ENCODE measurements at regions not wholly inside any gene's neighbourhood (a gene's known extent, or its start where the extent isn't known, plus 50 kb on each side); places are given as distances from the start of the nearest gene placed in this dataset.

DNA sequence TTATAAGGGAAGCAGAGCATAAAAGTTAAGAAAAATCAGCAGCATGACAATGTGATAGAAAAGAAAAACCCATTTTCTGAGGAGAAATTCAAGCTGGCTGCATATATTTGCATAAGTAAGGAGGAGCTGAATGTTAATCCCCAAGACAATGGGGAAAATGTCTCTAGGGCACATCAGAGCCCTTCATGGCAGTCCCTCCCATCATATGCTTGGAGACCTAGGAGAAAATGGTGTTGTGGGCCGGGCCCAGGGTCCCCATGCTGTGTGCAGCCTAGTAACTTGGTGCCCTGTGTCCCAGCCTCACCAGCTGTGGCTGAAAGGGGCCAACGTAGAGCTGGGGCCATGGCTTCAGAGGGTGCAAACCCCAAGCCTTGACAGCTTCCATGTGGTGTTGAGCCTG, 100.6 kb upstream of the PLPPR4 start:
- no peak for DNase-seq

DNA sequence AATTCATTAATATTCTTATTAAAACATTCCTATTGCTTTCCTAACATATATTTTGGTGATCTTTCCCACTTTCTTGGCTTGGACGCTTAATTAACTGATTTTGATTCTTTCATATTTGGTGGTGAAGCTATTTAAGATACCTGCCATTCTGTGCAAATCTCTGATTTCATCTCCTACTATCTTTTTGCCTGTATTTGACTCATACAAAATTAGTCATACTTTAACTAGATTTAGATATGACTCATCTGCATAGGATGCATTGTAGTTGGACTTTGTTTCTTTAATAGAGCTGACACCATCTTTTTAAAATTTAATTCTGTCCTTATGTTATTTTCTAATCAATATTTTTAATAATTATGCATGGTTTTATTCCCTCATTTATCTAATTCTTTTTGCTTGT, 93.8 kb upstream of the PLPPR4 start:
- DNase-seq, result no peak

DNA sequence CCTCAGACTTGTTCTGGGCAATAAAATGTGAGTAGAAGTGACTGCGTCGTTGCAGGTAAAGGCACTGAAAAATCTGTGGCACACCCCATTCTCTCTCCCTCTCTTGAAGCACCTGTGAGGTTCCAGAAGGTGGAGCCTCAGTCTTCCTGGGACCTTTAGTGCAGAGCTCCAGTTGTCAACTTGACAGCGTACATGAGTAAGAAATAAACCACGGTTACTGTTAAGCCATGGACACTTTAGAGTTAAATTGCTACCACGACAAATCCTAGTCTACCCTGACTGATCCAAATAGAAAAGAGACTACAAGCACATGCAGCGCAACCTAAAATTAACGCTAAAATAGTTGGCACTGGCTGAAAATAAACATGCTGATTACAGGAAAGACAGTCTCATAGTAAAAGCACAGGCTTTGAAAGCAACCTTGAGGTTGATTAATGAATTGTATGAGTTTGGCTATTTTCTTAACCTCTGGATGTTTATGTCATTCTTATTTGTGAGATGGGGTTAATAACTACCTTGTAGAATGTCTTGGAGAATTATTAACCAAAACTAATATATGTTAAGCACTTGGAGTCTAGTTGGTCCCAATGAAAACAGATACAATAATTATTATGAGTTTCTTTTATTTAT, 93.0 kb upstream of the PLPPR4 start:
- DNase-seq, result no peak

DNA sequence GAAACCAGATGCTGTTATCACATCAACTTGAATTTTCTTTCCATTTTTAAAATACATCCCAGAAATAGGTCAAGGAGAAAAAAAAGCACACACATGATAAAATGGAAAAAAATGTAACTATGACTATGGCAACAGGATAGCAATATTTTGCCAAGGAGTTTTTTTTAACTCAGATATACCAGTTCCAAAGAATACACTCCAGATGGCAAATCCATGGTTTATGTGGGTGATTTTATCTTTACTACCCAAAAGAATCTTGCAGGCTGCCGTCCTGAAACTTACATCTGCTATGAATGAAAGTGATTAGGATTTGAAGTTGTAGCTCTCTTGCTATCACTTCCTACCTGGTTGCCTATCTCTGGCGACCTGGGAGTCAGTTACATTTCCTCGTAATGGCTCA, 91.0 kb upstream of the PLPPR4 start:
- DNase-seq, result peak in 2 of 56 donors; percentile 1 to 3

DNA sequence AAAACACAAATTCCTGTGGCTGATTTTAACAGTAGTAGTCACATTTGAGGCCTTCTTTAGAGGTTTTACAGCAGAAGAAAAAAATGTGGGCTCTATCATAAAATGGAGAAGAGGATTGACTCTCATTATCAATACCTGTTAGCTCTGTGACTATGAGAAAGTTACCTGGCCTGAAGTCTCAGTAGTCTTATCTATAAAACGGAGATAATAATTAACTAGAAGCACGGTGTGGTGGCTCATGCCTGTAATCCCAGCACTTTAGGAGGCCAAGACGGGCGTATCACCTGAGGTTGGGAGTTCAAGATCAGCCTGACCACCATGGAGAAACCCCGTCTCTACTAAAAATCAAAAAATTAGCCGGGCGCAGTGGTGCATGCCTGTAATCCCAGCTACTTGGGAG, 90.4 kb upstream of the PLPPR4 start:
- no peak for DNase-seq

DNA sequence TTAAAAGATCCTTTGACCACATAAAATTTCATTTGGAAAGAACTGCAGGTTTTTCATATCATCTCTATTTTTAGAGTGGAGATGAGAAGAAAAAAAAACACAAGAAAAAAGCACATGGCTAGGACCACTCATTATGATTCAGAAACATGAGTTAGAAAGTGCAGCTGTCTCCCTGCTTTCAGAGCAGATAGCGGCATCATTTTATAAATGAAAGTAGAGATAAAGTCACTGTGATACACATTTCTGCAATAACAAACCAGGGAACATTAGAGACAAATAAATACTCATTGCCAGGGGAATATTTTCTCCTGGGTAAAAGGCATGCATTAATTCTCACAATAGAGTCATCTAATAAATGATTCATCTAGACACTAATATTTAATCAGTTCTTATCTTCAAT, 87.5 kb upstream of the PLPPR4 start:
- DNase-seq, result no peak

DNA sequence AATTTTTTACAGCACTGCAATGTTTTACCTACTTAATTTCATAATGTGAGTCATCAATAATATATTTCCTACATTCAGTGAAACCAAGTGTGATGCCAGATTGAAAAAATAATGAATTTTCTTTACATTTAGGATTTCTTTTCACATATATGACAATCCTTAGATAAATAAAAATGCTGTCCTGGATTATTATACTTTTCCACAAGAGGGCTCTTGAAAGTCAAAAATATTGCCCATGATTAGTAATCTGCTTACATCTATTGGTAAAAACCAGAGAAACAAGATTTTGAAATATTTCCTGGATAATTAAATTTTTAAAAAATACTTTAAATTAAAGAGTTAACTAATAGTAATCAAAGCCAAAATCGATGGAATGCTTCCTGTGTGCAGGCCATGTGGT, 86.8 kb upstream of the PLPPR4 start:
- no peak for DNase-seq

DNA sequence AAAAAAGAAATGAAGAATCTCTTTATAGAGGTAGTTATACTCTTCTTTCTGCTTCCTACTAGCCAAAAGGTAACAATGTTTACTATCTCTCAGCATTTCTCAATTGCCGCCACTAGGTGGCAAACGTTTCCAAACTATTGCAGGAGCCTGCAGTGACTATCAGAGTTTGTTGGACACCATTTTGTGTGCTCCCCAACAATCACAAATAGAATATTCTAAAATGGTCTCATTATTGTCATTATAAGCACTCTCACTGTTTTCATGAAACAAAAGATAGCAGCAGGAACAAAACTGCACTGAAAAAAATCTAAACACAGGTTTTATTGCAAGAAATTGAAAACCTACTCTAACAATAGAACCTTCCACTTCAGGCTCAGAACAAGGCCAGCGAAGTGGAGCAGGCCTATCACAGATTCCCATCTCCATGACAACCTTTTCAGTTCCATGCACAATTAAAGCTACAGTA, 83.9 kb upstream of the PLPPR4 start:
- DNase-seq, result peak in 53 of 56 donors; percentile 1 to 92 (median 46)

DNA sequence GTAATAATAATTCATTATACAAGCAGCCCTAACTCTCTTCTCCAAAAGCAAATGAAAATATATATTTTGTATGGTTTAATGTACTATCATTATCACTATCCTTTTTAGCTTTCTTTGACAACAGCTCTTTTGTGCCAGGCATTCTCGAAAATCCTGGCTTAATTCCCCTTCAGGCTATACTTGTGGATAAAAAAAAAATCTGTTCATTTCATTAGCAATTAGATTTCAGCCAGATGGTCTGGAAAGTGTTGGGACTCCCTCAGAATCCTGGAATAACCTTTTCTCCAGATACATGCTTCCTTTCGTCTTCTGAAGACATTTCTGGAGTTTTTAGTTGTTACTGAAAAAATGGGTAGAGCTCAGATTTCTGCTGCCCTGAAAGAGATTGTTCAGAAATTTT, 83.4 kb upstream of the PLPPR4 start:
- peak in 1 of 56 donors; percentile 2 for DNase-seq

DNA sequence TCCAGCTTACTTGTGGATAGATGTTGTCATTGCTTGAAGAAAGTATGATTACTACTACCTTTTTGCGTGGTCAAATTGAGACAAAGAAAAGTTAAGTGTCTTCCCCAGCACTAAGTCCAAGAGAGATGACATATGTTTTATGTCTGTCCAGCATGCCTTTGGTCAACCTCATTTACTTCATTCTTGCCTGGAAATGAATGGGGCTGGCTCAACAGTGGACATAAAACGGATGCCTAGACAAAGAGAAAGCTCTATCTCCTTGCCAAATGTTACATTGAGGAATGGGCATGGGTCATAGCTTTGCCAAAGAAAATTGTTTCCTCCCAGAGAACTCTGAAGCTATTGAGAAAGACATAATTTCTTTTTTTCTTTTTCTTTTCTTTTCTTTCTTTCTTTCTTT, 82.4 kb upstream of the PLPPR4 start:
- no peak for DNase-seq

DNA sequence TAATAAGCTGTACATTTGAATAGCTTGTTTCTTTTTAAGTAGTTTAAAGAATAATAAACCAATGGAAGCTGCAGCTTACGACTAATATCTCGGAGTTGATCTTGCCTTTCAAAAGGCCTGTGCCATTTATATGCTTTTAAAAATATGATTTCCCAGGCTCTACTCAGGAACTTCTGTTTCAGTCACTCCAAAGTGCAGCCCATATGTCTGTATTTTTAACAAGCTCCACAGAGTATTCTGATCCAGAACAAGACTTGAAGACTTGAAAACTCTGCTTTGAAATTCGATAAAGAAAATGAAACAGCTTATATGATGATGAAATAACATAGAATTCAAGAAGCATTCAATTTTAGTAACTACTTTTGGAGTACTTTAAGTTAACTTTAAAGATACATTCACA, 79.1 kb upstream of the PLPPR4 start:
- no peak for DNase-seq

DNA sequence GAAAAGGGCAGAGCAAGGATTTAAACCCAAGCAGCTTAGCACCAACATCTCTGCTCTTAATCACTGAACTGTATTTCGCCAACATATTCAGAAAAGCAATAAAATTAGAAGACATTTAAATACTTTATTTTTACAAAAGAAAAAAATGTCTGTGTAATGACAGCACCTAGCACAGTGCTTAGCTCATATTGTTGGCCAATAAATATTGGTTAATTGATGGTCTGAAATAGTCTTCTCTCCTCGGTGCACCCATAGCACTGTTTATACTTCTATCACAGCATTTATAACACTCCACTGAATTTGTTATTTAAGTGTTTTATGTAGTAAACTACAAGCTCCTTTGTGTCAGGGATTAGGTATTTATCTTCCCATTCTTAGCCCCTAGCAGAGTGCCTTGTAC, 70.9 kb upstream of the PLPPR4 start:
- DNase-seq, result no peak

DNA sequence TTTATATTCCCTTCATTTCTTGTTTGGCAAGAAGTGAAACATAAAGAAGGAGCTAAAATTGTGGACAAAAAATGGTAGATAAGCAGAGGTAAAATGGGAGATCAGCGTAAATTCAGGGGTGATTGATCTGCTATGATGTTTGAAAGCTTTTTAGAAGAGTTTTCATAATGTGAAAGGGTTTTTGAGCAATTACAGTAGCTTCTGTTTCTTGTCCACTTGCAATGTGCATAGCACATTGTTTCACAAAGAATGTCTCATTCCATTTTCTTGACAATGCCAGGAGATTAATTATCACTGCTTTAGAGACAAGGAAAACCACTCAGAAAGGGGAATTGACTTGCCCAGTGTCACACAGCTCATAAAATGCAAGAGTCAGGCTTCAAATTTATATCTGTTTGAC, 65.9 kb upstream of the PLPPR4 start:
- DNase-seq, result no peak

DNA sequence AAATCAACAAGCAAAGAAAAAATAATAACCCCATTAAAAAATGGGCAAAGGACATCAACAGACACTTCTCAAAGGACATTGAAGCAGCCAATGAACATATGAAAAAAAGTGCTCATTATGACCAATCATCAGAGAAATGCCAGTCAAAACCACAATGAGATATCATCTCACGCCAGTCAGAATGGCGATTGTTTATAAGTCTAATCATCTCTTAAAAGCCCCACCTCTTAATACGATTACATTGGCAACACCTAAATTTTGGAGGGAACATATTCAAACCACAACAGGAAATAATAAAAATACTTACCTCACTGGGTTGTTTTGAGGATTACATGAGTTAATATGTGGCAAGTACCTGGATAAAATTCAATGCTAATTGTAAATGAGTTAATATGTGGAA, 57.1 kb upstream of the PLPPR4 start:
- no peak for DNase-seq

Measured in amygdala (tissue), 56 donors.